ENCODE measurements at regions not wholly inside any gene's neighbourhood (a gene's known extent, or its start where the extent isn't known, plus 50 kb on each side); places are given as distances from the start of the nearest gene placed in this dataset.

DNA sequence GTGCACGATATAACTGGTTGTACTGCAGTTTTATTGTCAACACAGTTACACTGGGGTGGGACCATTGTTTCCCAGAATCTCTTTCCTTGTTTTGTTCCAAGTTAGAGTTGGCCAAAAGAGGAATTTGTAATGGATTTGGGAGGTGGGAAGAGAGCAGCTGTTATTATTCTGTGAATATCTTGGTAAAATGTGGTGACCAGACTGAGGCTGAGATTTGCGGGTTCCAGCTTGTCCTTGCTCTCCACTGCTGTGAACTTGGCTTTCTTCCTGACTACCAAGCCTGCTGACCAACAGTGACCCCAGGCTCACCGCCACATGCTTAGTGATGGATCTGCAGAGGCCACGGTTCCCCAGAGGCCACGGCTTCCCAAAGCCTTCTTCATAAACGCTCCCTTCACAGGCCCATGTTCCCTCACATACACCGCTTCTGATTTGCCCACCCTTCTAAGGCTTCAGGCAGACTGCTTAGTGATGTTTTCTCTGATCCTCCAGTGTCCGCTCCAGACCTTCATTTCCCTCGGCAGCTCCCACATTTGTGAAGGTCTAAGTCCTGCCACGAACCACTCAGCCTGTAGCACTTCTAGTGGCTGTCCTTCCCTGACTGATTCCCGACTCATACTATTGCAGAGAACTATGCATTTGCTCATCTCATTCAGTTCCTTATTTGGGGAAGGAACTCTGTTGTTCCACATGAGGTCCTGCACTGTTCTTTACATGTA, 525.5 kb upstream of the RGMA start:
- DNase-seq (no peak), ATAC-seq (no peak)
- H3K27ac ChIP-seq (ENCODE audit: low read depth, low read length) = no peak overlapping the region
- intact Hi-C loops (cut with micrococcal nuclease) = no loop called here
- Mint-ChIP-seq H3K36me3 (no peaks in the 10 kb centered on the region), H3K4me1 (no peaks in the 10 kb centered on the region), H3K9me3 (no peaks in the 10 kb centered on the region), H3K27me3 (peaks cover 9 to 31% (median 22%) of the 10 kb centered on the region in 5 donors), H3K4me3 (no peak overlapping the region), H3K27ac (no peak overlapping the region)
- H3K36me3 ChIP-seq (ENCODE audit: control insufficient read depth in 2 of 3, insufficient read depth in 3 of 3, low read length in 3 of 3) = no peaks in the 10 kb centered on the region
- H3K4me1 ChIP-seq (ENCODE audit: control insufficient read depth in 2 of 2, insufficient read depth in 2 of 2, low read length in 2 of 2) = no peaks in the 10 kb centered on the region
- H3K9me3 ChIP-seq (ENCODE audit: control insufficient read depth in 2 of 3, low read length in 3 of 3) = no peaks in the 10 kb centered on the region
- CTCF ChIA-PET = no interaction called here
- no peaks in the 10 kb centered on the region for H3K27me3 ChIP-seq (ENCODE audit: control insufficient read depth in 2 of 2, insufficient read depth in 2 of 2, low read length in 2 of 2)
- POLR2A ChIA-PET = interaction anchor here (0.6 kb wide), 1 partner anchor 1326 kb away, joined by 3 read pairs; no protein-coding TSS in a partner anchor
- no peak overlapping the region for H3K4me3 ChIP-seq (ENCODE audit: low read length)

DNA sequence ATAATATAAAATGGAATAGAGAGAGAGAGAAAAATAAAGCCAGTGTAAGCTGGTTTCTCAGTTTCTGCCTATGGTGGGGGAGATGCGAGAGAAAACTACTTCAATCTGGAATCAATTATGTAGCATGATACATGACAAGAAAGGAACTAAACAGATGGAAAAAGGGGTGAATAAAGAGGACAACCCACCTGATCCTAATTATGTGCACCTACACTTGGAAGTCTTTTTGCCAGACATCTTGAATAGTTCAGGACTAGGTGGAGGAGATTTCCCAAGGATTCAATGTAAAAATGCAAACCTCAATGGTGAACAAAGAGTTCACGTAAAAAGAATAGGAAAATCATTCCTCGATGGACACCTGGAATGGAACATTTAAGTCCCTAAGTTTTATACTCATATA, 524.4 kb upstream of the RGMA start:
- H3K36me3 ChIP-seq (ENCODE audit: control insufficient read depth in 2 of 3, insufficient read depth in 3 of 3, low read length in 3 of 3) = no peaks in the 10 kb centered on the region
- Mint-ChIP-seq H3K4me3 (no peak overlapping the region), H3K27ac (no peak overlapping the region), H3K9me3 (no peaks in the 10 kb centered on the region), H3K27me3 (peaks cover 4 to 26% (median 18%) of the 10 kb centered on the region in 5 donors), H3K36me3 (no peaks in the 10 kb centered on the region), H3K4me1 (no peaks in the 10 kb centered on the region)
- intact Hi-C loops (cut with micrococcal nuclease) = no loop called here
- H3K27ac ChIP-seq (ENCODE audit: low read depth, low read length) = no peak overlapping the region
- ATAC-seq (no peak), DNase-seq (no peak)
- H3K9me3 ChIP-seq (ENCODE audit: control insufficient read depth in 2 of 3, low read length in 3 of 3) = no peaks in the 10 kb centered on the region
- H3K4me3 ChIP-seq (ENCODE audit: low read length) = no peak overlapping the region
- no peaks in the 10 kb centered on the region for H3K4me1 ChIP-seq (ENCODE audit: control insufficient read depth in 2 of 2, insufficient read depth in 2 of 2, low read length in 2 of 2)
- ChIA-PET CTCF (no interaction called here), POLR2A (no interaction called here)
- no peaks in the 10 kb centered on the region for H3K27me3 ChIP-seq (ENCODE audit: control insufficient read depth in 2 of 2, insufficient read depth in 2 of 2, low read length in 2 of 2)

DNA sequence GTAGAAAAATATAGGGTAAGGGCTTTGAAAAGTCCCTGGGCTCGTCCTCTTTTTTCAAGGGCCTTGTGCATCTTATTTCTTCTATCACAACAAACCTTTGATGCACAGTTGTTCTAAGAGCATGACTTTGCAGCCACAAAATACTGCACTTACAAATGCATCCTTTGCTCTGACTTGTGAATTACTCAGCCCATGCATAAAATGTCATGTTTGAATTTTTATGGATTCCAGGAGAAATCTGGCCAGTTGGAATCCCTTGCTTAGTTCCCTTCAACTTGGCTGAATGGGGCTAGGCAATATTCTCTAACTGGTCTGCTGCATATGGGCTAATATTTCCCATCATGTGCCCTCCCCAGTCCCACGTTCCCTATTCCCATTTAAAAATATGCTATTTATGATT, 523.9 kb upstream of the RGMA start:
- no peak for DNase-seq
- CTCF ChIA-PET = no interaction called here

DNA sequence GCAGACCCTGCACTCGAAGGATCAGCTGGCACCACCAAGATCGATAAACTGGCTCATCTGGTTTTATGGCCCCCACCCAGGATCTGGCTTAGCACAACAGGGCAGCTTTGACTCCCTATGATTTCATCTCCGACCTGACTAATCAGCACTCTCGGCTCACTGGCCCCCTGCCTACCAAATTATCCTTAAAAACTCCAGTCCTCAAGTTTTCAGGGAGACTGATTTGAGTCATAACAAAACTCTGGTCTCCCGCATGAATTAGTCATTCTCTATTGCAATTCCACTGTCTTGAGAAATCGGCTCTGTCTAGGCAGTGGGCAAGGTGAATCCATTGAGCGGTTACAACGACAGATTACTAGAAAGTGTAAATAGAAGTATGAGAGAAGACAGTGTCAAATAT, 521.9 kb upstream of the RGMA start:
- H3K4me1 Mint-ChIP-seq = no peaks in the 10 kb centered on the region
- H3K4me1 ChIP-seq (ENCODE audit: control insufficient read depth in 2 of 2, insufficient read depth in 2 of 2, low read length in 2 of 2) = no peaks in the 10 kb centered on the region
- H3K36me3 ChIP-seq (ENCODE audit: control insufficient read depth in 2 of 3, insufficient read depth in 3 of 3, low read length in 3 of 3) = no peaks in the 10 kb centered on the region
- H3K4me3 Mint-ChIP-seq = no peak overlapping the region
- no peaks in the 10 kb centered on the region for H3K36me3 Mint-ChIP-seq
- peaks cover 0 to 10% (median 7%) of the 10 kb centered on the region in 5 donors for H3K27me3 Mint-ChIP-seq
- no peaks in the 10 kb centered on the region for H3K27me3 ChIP-seq (ENCODE audit: control insufficient read depth in 2 of 2, insufficient read depth in 2 of 2, low read length in 2 of 2)
- DNase-seq (no peak), ATAC-seq (no peak)
- H3K4me3 ChIP-seq (ENCODE audit: low read length) = no peak overlapping the region
- intact Hi-C loops (cut with micrococcal nuclease) = no loop called here
- CTCF ChIA-PET = no interaction called here
- no peaks in the 10 kb centered on the region for H3K9me3 Mint-ChIP-seq
- no peak overlapping the region for H3K27ac Mint-ChIP-seq
- no peak overlapping the region for H3K27ac ChIP-seq (ENCODE audit: low read depth, low read length)
- H3K9me3 ChIP-seq (ENCODE audit: control insufficient read depth in 2 of 3, low read length in 3 of 3) = no peaks in the 10 kb centered on the region
- POLR2A ChIA-PET = no interaction called here

More for the DNA sequence above, 523.9 kb upstream of the RGMA start:
- H3K4me3 Mint-ChIP-seq = no peak overlapping the region
- H3K9me3 Mint-ChIP-seq = no peaks in the 10 kb centered on the region
- Histone ChIP-seq H3K36me3 (ENCODE audit: control insufficient read depth in 2 of 3, insufficient read depth in 3 of 3, low read length in 3 of 3) (no peaks in the 10 kb centered on the region), H3K4me3 (ENCODE audit: low read length) (no peak overlapping the region), H3K27me3 (ENCODE audit: control insufficient read depth in 2 of 2, insufficient read depth in 2 of 2, low read length in 2 of 2) (no peaks in the 10 kb centered on the region), H3K27ac (ENCODE audit: low read depth, low read length) (no peak overlapping the region), H3K4me1 (ENCODE audit: control insufficient read depth in 2 of 2, insufficient read depth in 2 of 2, low read length in 2 of 2) (no peaks in the 10 kb centered on the region), H3K9me3 (ENCODE audit: control insufficient read depth in 2 of 3, low read length in 3 of 3) (no peaks in the 10 kb centered on the region)
- no peaks in the 10 kb centered on the region for H3K4me1 Mint-ChIP-seq
- H3K36me3 Mint-ChIP-seq = no peaks in the 10 kb centered on the region
- no peak for ATAC-seq
- POLR2A ChIA-PET = interaction anchor here (0.6 kb wide), 1 partner anchor 148 kb away, joined by 4 read pairs; no protein-coding TSS in a partner anchor
- no peak overlapping the region for H3K27ac Mint-ChIP-seq
- H3K27me3 Mint-ChIP-seq = peaks cover 4 to 26% (median 17%) of the 10 kb centered on the region in 5 donors
- intact Hi-C loops (cut with micrococcal nuclease) = no loop called here

DNA sequence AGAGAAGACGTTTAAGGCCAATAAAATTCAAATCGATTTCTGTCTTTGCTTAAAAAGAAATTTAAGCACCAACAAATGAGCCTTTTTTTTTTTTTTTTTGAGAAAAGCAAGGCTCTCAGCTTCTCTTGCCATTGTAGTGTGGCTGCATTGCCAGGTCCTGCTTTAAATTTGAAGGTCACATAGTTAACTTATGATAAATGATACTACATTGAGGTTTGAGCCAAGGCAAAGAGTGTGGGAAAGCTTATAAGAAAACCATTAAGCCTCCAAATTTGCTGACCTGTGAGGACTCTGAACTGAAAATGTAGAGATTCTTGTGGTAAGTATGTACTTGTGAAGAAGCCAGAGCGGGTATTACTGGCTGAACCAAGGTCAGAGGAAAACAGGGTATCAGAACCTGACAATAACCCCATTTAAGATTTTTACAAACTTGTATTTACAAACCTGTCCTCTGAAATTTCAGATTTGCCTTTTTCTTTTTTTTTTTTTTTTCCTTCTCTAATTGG, 519.7 kb upstream of the RGMA start:
- Histone ChIP-seq H3K27me3 (ENCODE audit: control insufficient read depth in 2 of 2, insufficient read depth in 2 of 2, low read length in 2 of 2) (no peaks in the 10 kb centered on the region), H3K4me1 (ENCODE audit: control insufficient read depth in 2 of 2, insufficient read depth in 2 of 2, low read length in 2 of 2) (no peaks in the 10 kb centered on the region), H3K27ac (ENCODE audit: low read depth, low read length) (no peak overlapping the region), H3K36me3 (ENCODE audit: control insufficient read depth in 2 of 3, insufficient read depth in 3 of 3, low read length in 3 of 3) (no peaks in the 10 kb centered on the region), H3K4me3 (ENCODE audit: low read length) (no peak overlapping the region), H3K9me3 (ENCODE audit: control insufficient read depth in 2 of 3, low read length in 3 of 3) (no peaks in the 10 kb centered on the region)
- no peak overlapping the region for H3K4me3 Mint-ChIP-seq
- DNase-seq = no peak
- H3K9me3 Mint-ChIP-seq = no peaks in the 10 kb centered on the region
- H3K36me3 Mint-ChIP-seq = no peaks in the 10 kb centered on the region
- ChIA-PET POLR2A (no interaction called here), CTCF (no interaction called here)
- H3K27ac Mint-ChIP-seq = no peak overlapping the region
- intact Hi-C loops (cut with micrococcal nuclease) = no loop called here
- H3K4me1 Mint-ChIP-seq = no peaks in the 10 kb centered on the region
- H3K27me3 Mint-ChIP-seq = peaks cover 0 to 7% (median 6%) of the 10 kb centered on the region in 5 donors
- no peak for ATAC-seq

DNA sequence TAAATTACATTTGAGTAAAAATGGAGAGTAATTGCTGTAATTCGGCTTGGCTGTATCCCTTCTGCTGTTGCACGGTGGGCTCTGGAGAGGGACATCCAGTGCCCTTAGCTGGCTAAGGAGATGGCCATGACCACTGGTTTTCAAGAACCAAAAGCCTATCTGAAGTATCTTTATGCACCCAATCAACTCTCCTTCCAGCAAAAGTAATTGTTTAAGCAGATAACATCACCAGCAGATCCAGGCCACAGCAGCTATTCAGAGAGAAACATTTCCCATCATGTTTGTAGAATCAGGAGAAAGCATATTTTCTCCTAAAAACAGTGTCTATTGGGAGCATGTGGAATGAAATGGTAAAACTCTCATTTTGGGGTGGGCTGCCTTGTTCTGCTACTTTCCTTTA, 514.5 kb upstream of the RGMA start:
- Mint-ChIP-seq H3K36me3 (no peaks in the 10 kb centered on the region), H3K27ac (no peak overlapping the region), H3K9me3 (peaks cover 0 to 3% (median 0%) of the 10 kb centered on the region in 11 donors), H3K27me3 (peaks cover 0 to 32% (median 24%) of the 10 kb centered on the region in 5 donors), H3K4me3 (no peak overlapping the region), H3K4me1 (no peaks in the 10 kb centered on the region)
- Histone ChIP-seq H3K4me1 (ENCODE audit: control insufficient read depth in 2 of 2, insufficient read depth in 2 of 2, low read length in 2 of 2) (no peaks in the 10 kb centered on the region), H3K9me3 (ENCODE audit: control insufficient read depth in 2 of 3, low read length in 3 of 3) (no peaks in the 10 kb centered on the region), H3K4me3 (ENCODE audit: low read length) (no peak overlapping the region), H3K27ac (ENCODE audit: low read depth, low read length) (no peak overlapping the region), H3K27me3 (ENCODE audit: control insufficient read depth in 2 of 2, insufficient read depth in 2 of 2, low read length in 2 of 2) (no peaks in the 10 kb centered on the region), H3K36me3 (ENCODE audit: control insufficient read depth in 2 of 3, insufficient read depth in 3 of 3, low read length in 3 of 3) (no peaks in the 10 kb centered on the region)
- intact Hi-C loops (cut with micrococcal nuclease) = no loop called here
- ATAC-seq (no peak), DNase-seq (no peak)
- CTCF ChIA-PET = no interaction called here
- POLR2A ChIA-PET = no interaction called here

DNA sequence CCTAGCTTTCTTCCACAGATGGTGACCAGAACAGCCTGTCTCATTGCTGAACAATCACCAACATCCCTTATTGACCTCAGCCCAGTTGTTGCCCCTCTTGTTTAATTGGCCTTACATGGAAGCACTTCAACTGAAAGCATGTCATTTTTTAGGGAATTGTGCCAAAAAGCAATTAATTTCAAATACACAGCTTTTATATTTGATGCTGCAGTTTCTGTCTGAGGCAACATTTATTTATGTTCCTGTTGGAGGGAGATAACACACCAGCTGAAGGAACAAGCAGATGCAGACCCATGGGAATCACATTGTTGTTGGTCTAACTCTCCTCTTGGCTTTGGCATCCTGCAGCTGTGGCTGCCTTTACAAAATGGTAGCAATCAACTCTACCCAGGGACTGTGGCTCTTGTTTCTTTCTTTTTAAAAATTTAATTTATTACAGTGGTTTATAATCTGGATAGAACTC, 498.1 kb upstream of the RGMA start:
- Mint-ChIP-seq H3K9me3 (peaks cover 0 to 3% (median 0%) of the 10 kb centered on the region in 11 donors), H3K27me3 (peaks cover 2 to 44% (median 36%) of the 10 kb centered on the region in 5 donors), H3K4me1 (no peaks in the 10 kb centered on the region), H3K4me3 (no peak overlapping the region), H3K36me3 (no peaks in the 10 kb centered on the region), H3K27ac (no peak overlapping the region)
- H3K27me3 ChIP-seq (ENCODE audit: control insufficient read depth in 2 of 2, insufficient read depth in 2 of 2, low read length in 2 of 2) = peaks cover 4% of the 10 kb centered on the region in 2 donors
- H3K4me3 ChIP-seq (ENCODE audit: low read length) = no peak overlapping the region
- DNase-seq = no peak
- ATAC-seq = no peak
- no peaks in the 10 kb centered on the region for H3K9me3 ChIP-seq (ENCODE audit: control insufficient read depth in 2 of 3, low read length in 3 of 3)
- no peaks in the 10 kb centered on the region for H3K4me1 ChIP-seq (ENCODE audit: control insufficient read depth in 2 of 2, insufficient read depth in 2 of 2, low read length in 2 of 2)
- ChIA-PET CTCF (no interaction called here), POLR2A (no interaction called here)
- no peaks in the 10 kb centered on the region for H3K36me3 ChIP-seq (ENCODE audit: control insufficient read depth in 2 of 3, insufficient read depth in 3 of 3, low read length in 3 of 3)
- H3K27ac ChIP-seq (ENCODE audit: low read depth, low read length) = no peak overlapping the region
- intact Hi-C loops (cut with micrococcal nuclease) = no loop called here

Measured in naive thymus-derived CD4-positive, alpha-beta T cell (primary cell).